ENCODE measurements at regions not wholly inside any gene's neighbourhood (a gene's known extent, or its start where the extent isn't known, plus 50 kb on each side); places are given as distances from the start of the nearest gene placed in this dataset.

DNA sequence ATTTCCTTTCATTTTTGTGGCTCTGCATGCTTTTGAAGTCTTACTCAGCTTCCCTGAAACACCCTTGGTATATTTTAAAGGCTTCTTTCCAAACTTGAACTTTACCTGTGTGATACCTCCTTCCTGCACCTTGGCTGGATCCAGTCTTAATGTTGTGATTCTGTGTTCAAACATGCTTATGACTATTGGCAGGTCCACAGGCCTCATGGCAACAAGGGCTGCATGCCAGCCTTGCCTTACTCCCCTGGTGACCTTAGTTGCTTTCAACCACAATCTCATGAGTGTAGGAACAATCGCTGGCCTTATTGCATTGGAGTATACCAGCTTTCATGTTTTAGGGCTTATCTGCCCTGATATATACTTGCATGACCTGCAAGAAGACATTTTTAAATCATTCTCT is 238.7 kb downstream of the KIF20B start:
- H3K4me1 Mint-ChIP-seq (ENCODE audit: low read depth): no peaks in the 10 kb centered on the region
- H3K27me3 Mint-ChIP-seq: no peaks in the 10 kb centered on the region
- DNase-seq (ENCODE audit: low spot score, unreplicated experiment): no peak
- no peak overlapping the region for H3K27ac Mint-ChIP-seq
- TF ChIP-seq, protein P1, sequence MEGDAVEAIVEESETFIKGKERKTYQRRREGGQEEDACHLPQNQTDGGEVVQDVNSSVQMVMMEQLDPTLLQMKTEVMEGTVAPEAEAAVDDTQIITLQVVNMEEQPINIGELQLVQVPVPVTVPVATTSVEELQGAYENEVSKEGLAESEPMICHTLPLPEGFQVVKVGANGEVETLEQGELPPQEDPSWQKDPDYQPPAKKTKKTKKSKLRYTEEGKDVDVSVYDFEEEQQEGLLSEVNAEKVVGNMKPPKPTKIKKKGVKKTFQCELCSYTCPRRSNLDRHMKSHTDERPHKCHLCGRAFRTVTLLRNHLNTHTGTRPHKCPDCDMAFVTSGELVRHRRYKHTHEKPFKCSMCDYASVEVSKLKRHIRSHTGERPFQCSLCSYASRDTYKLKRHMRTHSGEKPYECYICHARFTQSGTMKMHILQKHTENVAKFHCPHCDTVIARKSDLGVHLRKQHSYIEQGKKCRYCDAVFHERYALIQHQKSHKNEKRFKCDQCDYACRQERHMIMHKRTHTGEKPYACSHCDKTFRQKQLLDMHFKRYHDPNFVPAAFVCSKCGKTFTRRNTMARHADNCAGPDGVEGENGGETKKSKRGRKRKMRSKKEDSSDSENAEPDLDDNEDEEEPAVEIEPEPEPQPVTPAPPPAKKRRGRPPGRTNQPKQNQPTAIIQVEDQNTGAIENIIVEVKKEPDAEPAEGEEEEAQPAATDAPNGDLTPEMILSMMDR (IDR thresholded peaks at IDR 0.05; ENCODE audit: unreplicated experiment): no peak
- H3K4me3 Mint-ChIP-seq (ENCODE audit: low read depth): no peak overlapping the region
- H3K36me3 Mint-ChIP-seq (ENCODE audit: insufficient read depth): no peaks in the 10 kb centered on the region
- H3K9me3 Mint-ChIP-seq (ENCODE audit: low read depth): no peaks in the 10 kb centered on the region

DNA sequence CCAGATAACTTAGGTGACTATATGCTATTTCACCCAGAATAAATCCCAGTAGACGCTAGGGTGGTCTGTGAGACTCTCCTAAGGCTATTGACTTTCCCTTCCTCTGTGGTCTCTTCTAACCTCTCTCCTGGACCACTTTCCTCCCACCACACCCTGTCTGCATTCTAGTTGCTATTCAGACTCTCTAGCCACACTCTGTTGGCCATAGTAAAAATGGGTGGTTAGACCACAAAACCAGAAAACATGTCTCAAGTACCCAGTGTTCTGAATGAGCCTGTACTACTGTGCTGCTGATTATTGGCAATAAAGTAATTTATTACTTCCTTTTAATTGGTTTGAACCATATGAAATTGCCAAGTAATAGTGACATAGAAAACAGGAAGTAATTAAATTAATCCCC is 240.8 kb downstream of the KIF20B start:
- no peak for DNase-seq (ENCODE audit: low spot score, unreplicated experiment)
- Mint-ChIP-seq H3K27ac (no peak overlapping the region), H3K27me3 (no peaks in the 10 kb centered on the region), H3K36me3 (ENCODE audit: insufficient read depth) (no peaks in the 10 kb centered on the region), H3K9me3 (ENCODE audit: low read depth) (no peaks in the 10 kb centered on the region), H3K4me1 (ENCODE audit: low read depth) (no peaks in the 10 kb centered on the region), H3K4me3 (ENCODE audit: low read depth) (no peak overlapping the region)
- TF ChIP-seq, protein P1 (IDR thresholded peaks at IDR 0.05; ENCODE audit: unreplicated experiment): no peak

DNA sequence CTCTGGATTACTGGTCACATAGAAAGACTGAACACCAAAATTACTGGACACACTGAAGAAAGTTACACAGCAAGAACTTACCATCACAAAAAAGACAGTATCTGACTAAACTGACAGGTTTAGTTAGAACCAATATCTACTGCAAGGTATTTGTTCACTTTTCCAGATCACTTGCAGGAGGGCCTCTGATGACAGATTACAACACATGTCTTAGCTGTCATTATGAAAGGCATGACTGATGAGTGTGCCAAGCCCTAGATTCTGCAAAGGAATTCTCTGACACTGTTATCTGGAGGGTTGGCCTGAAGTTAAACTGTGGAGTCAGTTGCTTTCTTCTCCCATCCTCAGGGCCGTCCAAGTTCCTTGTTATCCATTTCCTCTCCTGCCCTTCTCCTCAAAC is 242.7 kb downstream of the KIF20B start:
- TF ChIP-seq, protein P1 (IDR thresholded peaks at IDR 0.05; ENCODE audit: unreplicated experiment): no peak
- no peak overlapping the region for H3K4me3 Mint-ChIP-seq (ENCODE audit: low read depth)
- H3K4me1 Mint-ChIP-seq (ENCODE audit: low read depth): no peaks in the 10 kb centered on the region
- H3K36me3 Mint-ChIP-seq (ENCODE audit: insufficient read depth): no peaks in the 10 kb centered on the region
- DNase-seq (ENCODE audit: low spot score, unreplicated experiment): no peak
- no peak overlapping the region for H3K27ac Mint-ChIP-seq
- no peaks in the 10 kb centered on the region for H3K27me3 Mint-ChIP-seq
- peaks cover 16% of the 10 kb centered on the region for H3K9me3 Mint-ChIP-seq (ENCODE audit: low read depth)

DNA sequence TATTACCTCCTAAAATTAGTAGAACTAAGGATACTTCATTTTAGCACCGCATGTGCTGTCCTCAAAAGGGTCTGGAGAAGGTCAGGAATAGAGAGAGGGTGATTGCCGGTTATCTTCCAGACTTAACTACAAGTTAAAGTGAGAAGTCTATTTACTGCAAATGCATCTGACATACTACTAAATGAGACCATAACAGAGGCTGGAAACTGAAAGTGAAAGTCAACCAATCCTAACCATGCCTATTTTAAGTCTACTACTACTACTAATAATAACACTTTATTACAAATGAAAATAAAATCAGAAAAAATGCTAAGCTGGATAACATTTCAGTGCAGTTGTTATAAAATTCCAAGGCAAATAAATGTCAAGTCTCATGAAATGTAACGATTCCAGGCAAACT is 244.7 kb downstream of the KIF20B start:
- Mint-ChIP-seq H3K9me3 (ENCODE audit: low read depth) (peaks cover 16% of the 10 kb centered on the region), H3K4me1 (ENCODE audit: low read depth) (no peaks in the 10 kb centered on the region), H3K36me3 (ENCODE audit: insufficient read depth) (no peaks in the 10 kb centered on the region), H3K27me3 (no peaks in the 10 kb centered on the region), H3K4me3 (ENCODE audit: low read depth) (no peak overlapping the region), H3K27ac (no peak overlapping the region)
- DNase-seq (ENCODE audit: low spot score, unreplicated experiment): no peak
- TF ChIP-seq, protein P1 (IDR thresholded peaks at IDR 0.05; ENCODE audit: unreplicated experiment): no peak

DNA sequence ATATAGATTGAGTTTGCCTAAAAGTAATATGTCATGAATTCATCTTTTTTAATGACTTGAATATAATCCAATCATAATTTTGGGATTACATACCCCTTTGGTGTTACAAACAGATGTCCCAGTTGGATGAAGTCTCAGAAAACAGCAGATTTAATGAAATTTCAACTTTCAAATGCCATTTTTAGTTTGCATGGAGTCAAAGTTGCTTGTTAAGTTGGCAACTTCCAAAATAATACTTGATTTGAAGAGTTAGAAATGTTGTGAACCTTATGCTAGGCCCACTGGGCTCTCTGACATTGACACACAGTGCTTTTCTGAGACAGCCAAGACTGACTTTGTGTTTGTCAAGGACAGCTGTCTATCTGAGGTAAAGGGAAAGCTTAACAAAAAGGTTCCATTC is 248.1 kb downstream of the KIF20B start:
- Mint-ChIP-seq H3K36me3 (ENCODE audit: insufficient read depth) (no peaks in the 10 kb centered on the region), H3K9me3 (ENCODE audit: low read depth) (peaks cover 16% of the 10 kb centered on the region), H3K27me3 (no peaks in the 10 kb centered on the region), H3K27ac (no peak overlapping the region), H3K4me3 (ENCODE audit: low read depth) (no peak overlapping the region), H3K4me1 (ENCODE audit: low read depth) (no peaks in the 10 kb centered on the region)
- DNase-seq (ENCODE audit: low spot score, unreplicated experiment): no peak
- TF ChIP-seq, protein P1 (IDR thresholded peaks at IDR 0.05; ENCODE audit: unreplicated experiment): no peak
